Upper lobe of right lung (tissue), 1 donor: ENCODE measurements at regions not wholly inside any gene's neighbourhood (a gene's known extent, or its start where the extent isn't known, plus 50 kb on each side); places are given as distances from the start of the nearest gene placed in this dataset.
"Not testable (repeated sequence)": the region's sequence is repeated elsewhere in the genome, so short reads cannot be mapped to it uniquely, and the experiment has no call there.

Source experiments
- ATAC-seq: fragments of 200-7000 bp; cut with Tn5 transposase; one replicate; pipeline ENCODE4 v1.9.1; 2020; ENCODE audit warnings: mild to moderate bottlenecking, moderate library complexity
- DNase-seq: peaks from one replicate; pipeline ENCODE4 v3.0.0-alpha.2; 2020
- H3K27ac ChIP-seq: fragments of 200-600 bp; one replicate; pipeline ENCODE4 v1.8.0; 2022
- H3K27me3 ChIP-seq: fragments of 200-600 bp; one replicate; pipeline ENCODE4 v1.8.0; 2022; ENCODE audit warnings: mild to moderate bottlenecking
- H3K36me3 ChIP-seq: fragments of 200-600 bp; one replicate; pipeline ENCODE4 v1.8.0; 2022
- H3K4me1 ChIP-seq: fragments of 200-600 bp; one replicate; pipeline ENCODE4 v1.8.0; 2022
- H3K4me3 ChIP-seq: fragments of 200-600 bp; one replicate; pipeline ENCODE4 v1.8.0; 2022; ENCODE audit warnings: mild to moderate bottlenecking
- H3K9me3 ChIP-seq: fragments of 200-600 bp; one replicate; pipeline ENCODE4 v1.8.0; 2022
- CTCF ChIP-seq: fragments of 200-600 bp; IDR thresholded peaks from one replicate; pipeline ENCODE4 v1.8.0; 2022; ENCODE audit warnings: antibody characterized with exemption
- intact Hi-C: fragments of 100-400 bp; cut with DNase I; formaldehyde crosslinking; loops from one replicate; pipeline ENCODE4 v1.11.0; 2022
- donor health status: DM: no; HTN: yes; CAD: no; lungs with severe emphysema.

GRCh38 chr13:75175575-75175974, 306.4 kb downstream of the TBC1D4 start:
- Histone ChIP-seq H3K27ac (no peak overlapping the region), H3K4me1 (no peaks in the 10 kb centered on the region), H3K36me3 (no peaks in the 10 kb centered on the region), H3K4me3 (no peak overlapping the region), H3K27me3 (no peaks in the 10 kb centered on the region), H3K9me3 (no peaks in the 10 kb centered on the region)
- no peak for TF ChIP-seq CTCF
- ATAC-seq (no peak), DNase-seq (no peak)
- intact Hi-C loops = no loop called here

GRCh38 chr13:75175097-75175496, 306.9 kb downstream of the TBC1D4 start:
- ATAC-seq, H3K36me3 ChIP-seq, H3K4me3 ChIP-seq, intact Hi-C loops, H3K27ac ChIP-seq, H3K27me3 ChIP-seq, H3K9me3 ChIP-seq, H3K4me1 ChIP-seq, DNase-seq: not testable (repeated sequence)

- H3K27me3 ChIP-seq = no peaks in the 10 kb centered on the region
- no peaks in the 10 kb centered on the region for H3K9me3 ChIP-seq
- no peak overlapping the region for H3K27ac ChIP-seq
- no peak overlapping the region for H3K4me3 ChIP-seq
- ATAC-seq (no peak), DNase-seq (no peak)
- H3K36me3 ChIP-seq = no peaks in the 10 kb centered on the region
- H3K4me1 ChIP-seq = no peaks in the 10 kb centered on the region
- no peak for TF ChIP-seq CTCF
- intact Hi-C loops = no loop called here
Measured at GRCh38 chr13:75174481-75174880, 307.5 kb downstream of the TBC1D4 start.

- Histone ChIP-seq H3K4me1 (no peaks in the 10 kb centered on the region), H3K27me3 (no peaks in the 10 kb centered on the region), H3K27ac (no peak overlapping the region), H3K4me3 (no peak overlapping the region), H3K9me3 (no peaks in the 10 kb centered on the region), H3K36me3 (no peaks in the 10 kb centered on the region)
- DNase-seq = no peak
- no peak for ATAC-seq
- TF ChIP-seq CTCF = no peak
- intact Hi-C loops = no loop called here
Measured at GRCh38 chr13:75173457-75174356, 308.3 kb downstream of the TBC1D4 start.

- H3K4me3 ChIP-seq = no peak overlapping the region
- intact Hi-C loops = no loop called here
- H3K36me3 ChIP-seq = no peaks in the 10 kb centered on the region
- H3K27me3 ChIP-seq = no peaks in the 10 kb centered on the region
- no peaks in the 10 kb centered on the region for H3K4me1 ChIP-seq
- no peaks in the 10 kb centered on the region for H3K9me3 ChIP-seq
- DNase-seq (no peak), ATAC-seq (no peak)
- TF ChIP-seq CTCF = no peak
- H3K27ac ChIP-seq = no peak overlapping the region
Measured at GRCh38 chr13:75170311-75170710, 311.7 kb downstream of the TBC1D4 start.

- no peak for TF ChIP-seq CTCF
- no peaks in the 10 kb centered on the region for H3K27me3 ChIP-seq
- H3K4me3 ChIP-seq = no peak overlapping the region
- intact Hi-C loops = no loop called here
- no peak for DNase-seq
- ATAC-seq = no peak
- H3K36me3 ChIP-seq = no peaks in the 10 kb centered on the region
- no peak overlapping the region for H3K27ac ChIP-seq
- no peaks in the 10 kb centered on the region for H3K4me1 ChIP-seq
- no peaks in the 10 kb centered on the region for H3K9me3 ChIP-seq
Measured at GRCh38 chr13:75165543-75166230, 316.3 kb downstream of the TBC1D4 start.
